HG02970 (cell line): ENCODE measurements at regions not wholly inside any gene's neighbourhood (a gene's known extent, or its start where the extent isn't known, plus 50 kb on each side); places are given as distances from the start of the nearest gene placed in this dataset.

ENCODE experiments used
- ATAC-seq: cut with Tn5 transposase; IDR thresholded peaks from one replicate; pipeline ENCODE4 v1.9.1; 2021; ENCODE audit warnings: mild to moderate bottlenecking, moderate library complexity, moderate number of reproducible peaks; ENCODE audit not compliant: unreplicated experiment, low FRiP score

DNA sequence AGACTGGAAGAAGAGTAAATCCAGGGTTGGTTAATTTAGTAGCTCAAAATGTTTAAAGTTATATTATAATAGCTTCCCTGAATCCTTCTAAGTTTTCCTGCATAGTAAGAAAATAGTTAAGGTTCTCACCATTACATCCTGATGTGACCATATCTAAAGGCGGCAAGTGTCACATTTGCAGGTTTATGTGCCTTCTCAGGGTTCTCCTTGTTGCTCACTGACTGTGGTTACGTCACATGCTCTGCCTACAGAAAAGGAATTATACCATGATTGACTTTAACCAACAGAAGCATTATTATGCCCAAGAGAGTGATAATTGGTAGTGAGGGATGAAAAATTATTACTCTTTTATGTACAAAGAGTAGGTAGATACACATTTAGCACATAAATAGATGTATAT, 539.8 kb downstream of the PTPRC start:
- ATAC-seq = no peak

DNA sequence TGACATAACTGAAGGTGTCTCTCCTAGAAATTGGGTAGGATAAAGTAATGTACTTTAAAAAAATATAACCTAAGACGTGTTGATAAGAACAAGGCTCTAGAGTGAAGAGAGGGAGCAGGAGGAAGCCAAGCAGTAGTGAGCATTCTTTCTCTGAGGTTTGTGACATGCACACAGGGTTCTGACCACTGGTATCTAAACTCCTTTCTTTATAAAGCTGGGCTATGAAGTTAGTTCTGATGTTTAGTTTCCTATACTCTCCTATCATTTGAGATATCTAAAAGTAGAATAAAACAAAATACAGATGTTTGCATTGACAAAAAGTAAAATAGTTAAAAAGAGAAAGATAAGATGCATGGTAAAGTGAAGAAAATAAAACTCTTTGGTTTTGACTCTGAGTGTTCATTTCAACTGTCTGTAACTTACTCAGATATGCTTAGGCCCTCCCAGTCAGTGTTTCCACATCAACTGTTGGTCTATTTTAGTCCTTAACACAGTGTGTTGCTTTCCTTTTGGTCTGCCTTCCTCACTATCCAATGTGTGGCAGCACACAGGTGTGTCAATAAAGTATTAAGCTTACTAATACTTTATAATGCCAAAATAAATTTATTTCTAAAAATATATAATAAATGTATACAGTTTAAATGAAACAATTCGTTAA, 543.5 kb downstream of the PTPRC start:
- ATAC-seq = no peak

DNA sequence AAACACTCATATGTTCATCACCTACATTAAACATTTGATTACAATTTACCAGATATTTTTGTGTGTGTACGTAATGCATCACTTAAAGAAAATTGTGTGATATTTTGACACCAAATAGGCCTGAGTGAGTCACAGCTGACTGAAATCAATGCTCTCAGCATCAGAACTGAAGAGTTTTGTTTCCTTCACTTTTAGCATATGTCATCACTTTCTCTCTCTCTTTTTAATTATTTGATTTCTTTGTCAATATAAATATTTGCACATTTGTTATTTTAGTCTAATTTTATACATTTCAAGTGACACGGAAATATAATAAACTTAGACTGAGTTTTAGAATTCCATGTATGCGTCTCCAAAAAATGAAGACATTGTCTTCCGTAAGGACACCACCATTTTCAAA, 545.3 kb downstream of the PTPRC start:
- no peak for ATAC-seq

DNA sequence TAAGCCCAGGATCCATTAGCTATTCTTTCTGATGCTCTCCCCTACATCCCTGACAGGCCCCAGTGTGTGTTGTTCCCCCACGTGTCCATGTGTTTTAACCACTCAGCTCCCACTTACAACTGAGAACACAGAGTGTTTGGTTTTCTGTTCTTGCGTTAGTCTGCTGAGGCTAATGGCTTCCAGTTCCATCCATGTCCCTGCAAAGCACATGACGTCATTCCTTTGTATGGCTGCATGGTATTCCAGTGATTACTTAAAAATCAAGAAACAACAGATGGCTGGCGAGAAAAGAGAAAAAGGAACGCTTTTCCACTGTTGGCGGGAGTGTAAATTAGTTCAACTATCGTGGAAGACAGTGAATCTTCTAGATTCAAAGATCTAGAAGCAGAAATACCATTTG, 556.0 kb downstream of the PTPRC start:
- ATAC-seq = no peak

DNA sequence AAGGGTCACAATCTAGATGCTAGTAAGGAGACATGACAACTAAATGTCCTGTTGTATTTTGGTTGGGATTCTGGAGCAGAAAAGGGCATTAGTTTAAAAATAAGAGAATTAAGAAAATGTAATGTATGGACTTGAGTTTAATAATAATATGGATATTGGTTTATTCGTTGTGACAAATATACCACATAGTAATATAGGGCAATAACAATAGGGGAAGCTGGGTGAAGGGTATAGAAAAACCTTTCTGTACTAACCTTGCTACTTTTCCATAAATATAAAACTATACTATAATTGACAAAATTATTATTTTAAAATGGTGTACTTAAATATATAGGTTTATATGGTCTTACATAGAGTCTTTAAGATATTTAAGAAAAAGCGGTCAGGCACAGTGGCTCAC, 558.9 kb downstream of the PTPRC start:
- no peak for ATAC-seq

DNA sequence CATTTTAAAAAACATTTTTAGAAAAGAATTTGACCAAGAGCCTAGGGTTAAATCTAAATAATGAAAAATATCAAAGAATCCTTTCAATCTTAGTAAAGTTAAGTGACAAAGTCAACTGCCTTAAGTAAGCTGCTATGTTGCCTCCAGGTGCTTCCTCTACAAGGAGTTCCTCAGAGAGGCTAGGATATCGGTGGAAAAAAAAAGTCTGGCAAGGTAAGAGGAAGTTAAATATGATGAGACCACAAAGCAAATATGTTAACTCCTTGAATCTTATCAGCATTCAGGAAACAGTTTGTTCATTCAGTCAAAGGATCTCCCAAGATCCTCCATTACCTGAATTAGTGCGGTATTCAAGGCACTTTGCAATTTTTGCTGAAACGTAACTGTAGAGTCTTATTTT, 563.5 kb downstream of the PTPRC start:
- no peak for ATAC-seq

DNA sequence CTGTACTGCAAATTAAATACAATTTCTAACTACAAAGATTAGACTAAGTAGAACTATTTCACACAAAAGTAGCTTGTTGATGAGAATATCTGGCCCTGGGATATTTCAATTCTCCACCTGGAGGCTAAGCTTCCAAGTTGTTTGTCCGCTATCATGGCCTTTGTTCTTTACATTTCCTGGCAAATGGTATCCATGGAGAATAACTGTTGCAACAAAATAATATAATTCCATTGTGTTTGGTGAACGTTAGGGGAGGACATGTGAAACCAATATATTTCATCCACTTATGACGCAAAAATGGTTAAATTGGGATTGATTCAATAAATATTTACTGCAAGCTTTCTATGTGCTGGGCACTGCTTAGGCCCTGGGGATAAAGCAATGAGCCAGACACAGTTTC, 565.4 kb downstream of the PTPRC start:
- no peak for ATAC-seq

DNA sequence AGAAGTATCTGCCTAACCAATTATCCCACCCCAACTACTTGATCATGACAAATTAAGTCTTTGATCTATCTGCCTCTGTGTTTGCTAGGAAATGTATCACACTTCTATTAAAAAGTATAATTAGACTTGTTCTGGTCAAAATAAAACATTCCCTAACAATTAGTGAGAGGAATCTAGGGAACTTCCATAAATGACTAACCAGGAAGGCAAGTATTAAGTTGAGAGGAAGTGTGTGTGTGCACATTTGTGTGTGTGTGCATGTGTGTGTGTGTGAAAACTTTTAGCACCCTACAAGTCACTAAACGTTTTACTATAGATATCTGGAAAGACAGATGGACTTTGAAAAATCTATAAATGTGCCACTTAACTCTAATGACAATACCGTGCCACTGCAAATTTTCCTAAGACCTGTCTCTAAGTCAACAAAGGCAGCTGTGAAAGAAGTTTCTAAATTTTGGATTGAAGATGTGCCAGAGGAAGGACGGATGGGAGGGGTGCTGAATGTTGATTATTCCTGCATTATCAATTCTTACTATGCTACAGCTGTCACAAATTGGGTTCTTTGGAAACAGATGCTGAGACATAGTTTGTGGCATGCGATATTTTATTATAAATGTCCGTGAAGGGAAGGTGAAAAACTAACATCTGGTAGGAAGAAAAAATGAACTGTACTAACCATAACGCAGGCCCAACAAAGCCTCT, 567.1 kb downstream of the PTPRC start:
- ATAC-seq = no peak

DNA sequence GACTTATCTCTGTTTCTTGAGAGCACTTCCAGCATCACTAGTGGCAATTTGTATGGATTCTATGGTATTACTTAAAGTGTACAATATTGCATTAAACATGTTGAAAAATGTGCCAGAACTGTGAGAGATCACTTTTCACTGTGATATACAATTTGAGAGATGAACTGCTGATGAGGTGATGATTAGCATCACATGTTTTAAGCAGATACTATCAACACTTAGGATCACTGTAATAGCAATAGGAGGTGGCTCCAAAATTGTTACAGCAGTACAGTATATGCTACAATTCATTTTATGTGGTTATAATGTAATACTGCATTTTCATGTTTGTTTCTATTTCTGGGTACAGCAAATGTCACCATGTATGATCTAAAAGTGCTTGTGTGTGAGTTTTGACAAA, 570.0 kb downstream of the PTPRC start:
- no peak for ATAC-seq

DNA sequence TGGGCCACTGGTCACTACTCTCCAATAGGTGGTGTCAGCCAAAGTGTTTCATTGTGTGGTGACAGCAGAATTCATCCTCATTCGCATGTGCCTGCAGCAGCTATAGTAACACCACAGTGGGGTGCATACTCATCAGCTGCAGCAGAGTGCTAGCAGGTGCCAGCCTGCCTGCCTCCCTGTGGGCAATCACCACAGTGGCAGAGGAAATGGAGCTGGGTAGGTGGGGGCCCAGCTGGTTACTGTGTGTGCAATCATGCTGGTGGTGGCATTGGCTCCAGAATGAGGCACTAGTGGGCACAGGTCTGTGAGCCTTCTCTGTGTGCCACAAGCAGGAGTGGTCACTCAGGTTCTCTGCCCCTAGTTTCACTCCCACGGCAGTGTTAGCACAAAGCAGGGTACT, 579.2 kb downstream of the PTPRC start:
- ATAC-seq = no peak

DNA sequence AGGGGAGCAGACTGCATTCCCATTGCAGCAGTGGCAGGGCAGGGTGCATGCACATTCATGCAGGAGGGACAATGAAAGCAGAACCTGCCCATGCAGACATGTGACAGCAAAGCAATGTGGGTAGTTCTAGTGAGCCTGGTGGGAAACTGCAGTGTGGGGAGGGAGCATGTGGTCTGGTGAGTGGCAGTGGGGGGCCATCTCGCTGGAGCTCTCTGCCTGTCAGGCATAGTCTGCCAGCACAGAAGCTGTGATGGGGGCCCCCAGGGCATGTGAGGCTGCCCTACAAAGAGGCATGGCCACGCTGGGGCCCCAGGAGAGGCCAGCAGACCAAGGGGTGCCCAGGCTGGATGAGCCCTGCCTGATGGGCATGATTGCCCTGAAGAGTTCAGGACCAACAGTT, 579.7 kb downstream of the PTPRC start:
- ATAC-seq = no peak

DNA sequence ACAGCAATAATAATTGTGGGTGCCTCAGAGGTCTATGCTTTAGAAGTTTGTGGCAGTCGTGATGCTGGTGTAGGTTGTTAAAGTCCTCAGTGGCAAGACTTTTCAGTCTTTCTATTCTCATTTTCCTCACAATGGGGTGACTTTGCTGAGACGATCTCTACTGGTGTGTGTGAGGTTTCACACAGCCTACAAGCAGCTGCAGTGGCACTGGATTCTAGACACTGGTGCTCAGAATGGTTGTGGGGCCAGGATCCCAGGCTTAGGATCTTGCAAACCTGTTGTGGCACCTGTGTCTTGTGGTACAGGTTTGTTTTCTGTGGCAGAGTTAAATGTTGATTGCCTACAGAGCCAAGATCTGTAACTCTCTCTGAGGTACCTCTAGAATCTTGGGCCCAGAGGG, 581.2 kb downstream of the PTPRC start:
- no peak for ATAC-seq

DNA sequence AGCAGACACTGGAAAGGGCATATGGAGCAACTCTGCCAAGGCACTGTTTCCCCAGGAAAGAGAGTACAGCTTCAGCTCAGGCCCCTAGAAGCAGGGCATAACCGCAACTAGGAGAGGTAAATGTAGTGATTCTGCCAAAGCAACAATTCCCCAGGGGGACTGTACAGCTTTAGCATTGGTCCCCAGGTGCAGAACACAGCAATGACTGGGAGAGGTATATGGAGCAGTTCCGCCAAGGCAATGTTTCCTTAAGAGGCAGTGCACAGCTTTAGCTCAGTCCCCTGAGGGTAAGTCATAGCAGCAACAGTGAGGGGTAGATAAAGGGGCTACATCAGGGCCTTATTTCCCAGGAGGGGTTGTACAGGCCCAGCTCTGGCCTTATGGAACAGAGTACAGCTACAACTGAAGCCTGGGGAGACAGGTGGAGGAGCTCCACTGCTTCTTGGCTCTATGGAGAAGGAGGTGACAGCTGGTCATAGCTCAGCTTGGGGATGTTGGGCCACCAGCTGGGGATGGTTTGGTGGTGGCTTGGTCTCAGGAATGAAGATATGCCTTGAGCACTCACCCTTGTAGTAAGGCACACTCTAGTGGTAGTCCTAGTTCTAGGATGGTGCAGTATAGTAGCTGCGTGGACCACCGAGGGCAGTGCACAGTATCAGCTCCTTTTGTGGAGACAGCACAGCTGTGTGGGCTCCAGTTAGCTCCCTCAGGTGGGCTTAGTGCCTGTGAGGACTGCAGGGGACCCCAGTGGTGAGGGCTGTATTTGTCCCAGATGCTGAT, 582.7 kb downstream of the PTPRC start:
- no peak for ATAC-seq

DNA sequence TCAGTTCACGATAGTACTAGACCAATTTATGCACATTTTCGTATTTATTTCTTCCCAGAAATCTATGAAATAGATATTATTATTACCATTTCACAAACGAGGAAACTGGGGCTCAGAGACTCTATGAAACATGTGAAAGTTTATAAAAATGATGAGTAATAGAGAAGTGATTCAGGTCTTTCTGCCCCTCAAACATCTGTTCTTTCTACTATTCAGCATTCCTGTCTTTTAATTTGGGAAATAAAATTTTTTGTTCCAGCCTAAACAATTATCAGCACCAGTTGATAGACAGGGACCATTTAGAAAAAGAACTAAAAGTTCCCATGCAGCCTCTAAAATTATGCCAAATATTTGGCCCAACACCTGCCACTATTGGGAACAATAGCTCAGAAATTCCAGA, 585.1 kb downstream of the PTPRC start:
- ATAC-seq = no peak

DNA sequence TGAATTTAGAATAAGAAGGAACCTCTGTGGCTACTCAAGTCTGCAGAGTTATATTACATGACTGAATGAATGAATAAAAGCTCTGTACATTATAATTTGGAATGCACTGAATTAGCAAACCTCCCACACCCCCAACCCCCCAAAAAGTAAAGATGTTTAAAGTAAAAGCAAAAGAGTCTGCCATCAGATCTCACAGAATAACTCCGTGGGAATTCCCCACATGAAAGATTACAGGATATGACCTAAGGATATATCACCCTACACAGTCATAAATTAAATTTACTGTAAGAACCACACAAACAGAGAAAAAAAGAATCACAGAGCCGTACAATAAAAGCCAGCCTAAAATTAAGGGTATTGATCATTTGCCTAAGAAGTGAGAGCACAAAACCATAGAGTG, 587.3 kb downstream of the PTPRC start:
- ATAC-seq = no peak

DNA sequence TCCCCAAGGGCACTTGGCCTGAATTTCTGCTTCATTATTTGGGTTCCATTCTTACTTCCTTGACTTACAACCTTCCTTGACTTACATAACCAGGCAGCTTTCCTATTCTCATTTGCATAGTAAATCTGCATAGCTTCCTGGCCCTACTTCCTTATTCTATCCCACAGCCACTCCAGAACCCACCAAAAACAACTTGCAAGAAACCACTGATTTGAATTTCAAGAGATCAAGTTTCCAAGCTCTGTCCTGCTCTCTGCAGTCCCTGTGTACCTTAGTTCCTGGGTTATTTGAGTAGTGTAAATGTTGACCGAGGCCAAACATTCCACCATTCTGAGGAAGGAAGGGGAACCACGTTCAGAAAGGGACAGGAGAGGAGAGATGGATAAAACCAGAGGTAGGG, 603.3 kb downstream of the PTPRC start:
- ATAC-seq = no peak

DNA sequence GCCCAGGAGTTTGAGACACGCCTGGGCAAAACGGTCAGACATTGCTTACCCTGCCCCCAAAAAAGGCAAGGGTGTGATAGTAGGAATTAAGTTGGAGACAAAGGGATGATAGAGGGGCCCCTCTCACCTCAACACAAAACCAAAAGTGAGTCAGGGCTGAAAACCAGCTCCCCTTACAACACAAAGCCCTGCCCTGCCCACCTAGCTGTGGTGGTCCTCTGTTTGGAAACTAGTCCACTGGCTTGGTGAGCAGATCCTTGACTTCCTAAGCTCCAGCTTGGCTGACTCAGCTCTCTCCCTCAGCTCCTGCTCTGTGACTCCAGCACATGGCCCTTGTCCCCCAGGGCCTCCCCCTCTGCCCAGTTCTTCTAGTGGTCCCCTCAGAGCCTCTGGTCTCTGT, 603.8 kb downstream of the PTPRC start:
- no peak for ATAC-seq

DNA sequence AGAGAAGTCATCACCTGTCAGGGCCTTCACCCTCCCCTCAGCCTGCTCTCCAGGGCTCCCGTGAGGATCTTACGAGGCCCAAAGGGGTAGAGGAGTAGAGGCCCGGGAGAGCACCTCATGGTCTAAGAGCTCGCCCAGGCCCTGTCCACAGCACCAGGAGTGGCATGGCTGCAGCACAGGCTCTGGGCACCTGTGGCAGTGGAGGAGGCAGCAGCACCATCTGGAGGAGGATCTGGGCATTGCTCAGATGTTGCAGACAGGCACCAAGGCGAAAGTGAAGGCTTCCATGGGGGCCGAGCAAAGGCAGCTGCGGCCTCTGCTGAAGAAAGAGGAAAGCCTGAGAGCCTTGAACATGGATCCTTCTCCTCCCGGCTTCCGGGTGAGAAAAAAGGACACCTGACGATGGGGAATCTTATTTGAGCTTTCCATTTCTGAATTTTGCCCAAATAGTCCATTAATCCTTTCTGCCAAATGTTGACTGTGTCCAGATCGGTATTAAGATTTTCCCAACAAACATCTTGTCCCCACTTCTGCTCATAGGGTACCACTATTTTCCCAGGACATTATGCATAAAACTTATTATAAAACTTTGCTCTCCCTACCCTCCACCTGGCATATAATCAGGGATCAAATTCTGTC, 604.7 kb downstream of the PTPRC start:
- ATAC-seq = peak; percentile 80

DNA sequence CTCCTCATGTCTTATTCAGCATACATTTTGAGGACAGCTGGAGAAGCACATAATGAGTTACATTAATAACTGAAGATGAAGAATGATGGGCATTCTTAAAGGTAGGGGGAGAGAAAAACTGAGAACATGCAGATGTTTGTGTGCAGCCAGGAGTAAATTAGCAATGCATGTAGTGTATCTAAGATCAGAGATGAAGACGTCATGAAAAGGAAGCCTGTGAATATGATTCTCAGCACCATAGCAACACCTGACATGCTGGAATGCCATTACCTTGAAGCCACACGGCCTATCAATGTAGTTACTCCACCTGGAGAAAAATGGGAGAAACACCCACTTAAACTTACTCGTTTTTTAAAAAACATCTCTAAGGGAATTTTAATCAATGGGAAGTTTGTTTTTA, 607.1 kb downstream of the PTPRC start:
- no peak for ATAC-seq

DNA sequence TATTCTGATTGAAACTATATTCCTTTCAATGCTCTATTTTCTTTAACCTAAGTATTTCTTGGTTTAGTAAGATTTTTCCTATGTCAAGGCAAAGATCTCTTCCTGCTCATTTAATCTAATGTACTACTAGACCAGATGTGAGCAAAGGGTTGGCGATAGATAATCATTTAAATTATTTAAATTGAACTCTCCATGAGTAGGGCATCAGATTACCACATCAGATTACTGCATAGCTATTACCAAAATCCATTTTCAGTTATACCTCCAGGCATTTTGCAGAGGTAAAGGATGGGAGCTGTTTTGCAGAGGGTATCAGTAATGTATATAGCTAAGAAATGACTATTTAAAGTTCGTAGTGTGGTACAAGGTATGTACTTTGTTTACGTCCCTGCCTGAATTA, 607.9 kb downstream of the PTPRC start:
- no peak for ATAC-seq

DNA sequence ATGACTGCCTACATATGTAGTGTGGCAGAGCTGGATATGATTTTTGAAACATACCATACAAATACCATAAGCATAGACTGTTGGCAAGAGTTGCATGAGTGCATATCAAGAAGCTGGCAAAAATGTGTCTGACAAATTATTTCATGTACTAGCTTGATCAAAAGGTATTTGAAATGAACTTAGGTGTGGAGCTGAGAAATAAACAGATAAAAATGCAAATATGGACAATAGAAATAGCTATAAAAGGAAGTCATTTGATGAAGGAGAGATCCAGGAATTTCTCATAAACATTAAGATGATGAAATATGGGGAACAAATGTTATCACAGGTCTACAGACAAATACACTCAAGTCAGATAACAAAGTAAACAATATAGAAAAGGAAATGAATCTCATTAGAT, 609.1 kb downstream of the PTPRC start:
- no peak for ATAC-seq
